ENCODE measurements at regions not wholly inside any gene's neighbourhood (a gene's known extent, or its start where the extent isn't known, plus 50 kb on each side); places are given as distances from the start of the nearest gene placed in this dataset.

DNA sequence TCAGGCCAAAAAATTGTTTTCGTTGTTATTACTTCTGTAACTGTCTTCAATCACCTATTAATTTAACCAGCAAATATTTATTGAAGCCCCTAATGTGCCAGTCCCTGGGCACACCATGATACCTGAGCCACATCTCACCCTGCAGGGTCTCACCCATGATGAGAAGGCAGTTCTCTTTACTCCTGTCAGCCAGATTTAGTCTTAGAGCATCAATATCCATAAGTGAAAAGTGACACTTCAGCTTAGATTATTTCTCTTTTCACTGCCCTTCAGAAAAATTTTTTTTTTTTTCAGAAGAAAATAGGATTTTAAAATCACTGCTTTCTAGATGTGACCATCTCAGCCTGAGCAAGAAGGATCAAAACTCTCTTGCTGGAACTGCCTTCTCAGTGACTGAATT is 258.6 kb upstream of the NFE2L3 start:
- Histone ChIP-seq H3K4me3 (ENCODE audit: low read depth in 1 of 2, low read length in 1 of 2) (peak overlapping the region in 1 of 2 experiments; percentile 32), H3K9me3 (no peaks in the 10 kb centered on the region), H3K4me1 (ENCODE audit: control insufficient read depth in 1 of 2, insufficient read depth in 1 of 2, low read depth in 1 of 2, low read length in 1 of 2) (peaks cover 15% of the 10 kb centered on the region in 2 experiments), H3K27me3 (peaks cover 83% of the 10 kb centered on the region), H3K27ac (no peak overlapping the region), H3K36me3 (no peaks in the 10 kb centered on the region)
- TF ChIP-seq, protein P1, sequence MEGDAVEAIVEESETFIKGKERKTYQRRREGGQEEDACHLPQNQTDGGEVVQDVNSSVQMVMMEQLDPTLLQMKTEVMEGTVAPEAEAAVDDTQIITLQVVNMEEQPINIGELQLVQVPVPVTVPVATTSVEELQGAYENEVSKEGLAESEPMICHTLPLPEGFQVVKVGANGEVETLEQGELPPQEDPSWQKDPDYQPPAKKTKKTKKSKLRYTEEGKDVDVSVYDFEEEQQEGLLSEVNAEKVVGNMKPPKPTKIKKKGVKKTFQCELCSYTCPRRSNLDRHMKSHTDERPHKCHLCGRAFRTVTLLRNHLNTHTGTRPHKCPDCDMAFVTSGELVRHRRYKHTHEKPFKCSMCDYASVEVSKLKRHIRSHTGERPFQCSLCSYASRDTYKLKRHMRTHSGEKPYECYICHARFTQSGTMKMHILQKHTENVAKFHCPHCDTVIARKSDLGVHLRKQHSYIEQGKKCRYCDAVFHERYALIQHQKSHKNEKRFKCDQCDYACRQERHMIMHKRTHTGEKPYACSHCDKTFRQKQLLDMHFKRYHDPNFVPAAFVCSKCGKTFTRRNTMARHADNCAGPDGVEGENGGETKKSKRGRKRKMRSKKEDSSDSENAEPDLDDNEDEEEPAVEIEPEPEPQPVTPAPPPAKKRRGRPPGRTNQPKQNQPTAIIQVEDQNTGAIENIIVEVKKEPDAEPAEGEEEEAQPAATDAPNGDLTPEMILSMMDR (IDR thresholded peaks at IDR 0.05) = no peak

DNA sequence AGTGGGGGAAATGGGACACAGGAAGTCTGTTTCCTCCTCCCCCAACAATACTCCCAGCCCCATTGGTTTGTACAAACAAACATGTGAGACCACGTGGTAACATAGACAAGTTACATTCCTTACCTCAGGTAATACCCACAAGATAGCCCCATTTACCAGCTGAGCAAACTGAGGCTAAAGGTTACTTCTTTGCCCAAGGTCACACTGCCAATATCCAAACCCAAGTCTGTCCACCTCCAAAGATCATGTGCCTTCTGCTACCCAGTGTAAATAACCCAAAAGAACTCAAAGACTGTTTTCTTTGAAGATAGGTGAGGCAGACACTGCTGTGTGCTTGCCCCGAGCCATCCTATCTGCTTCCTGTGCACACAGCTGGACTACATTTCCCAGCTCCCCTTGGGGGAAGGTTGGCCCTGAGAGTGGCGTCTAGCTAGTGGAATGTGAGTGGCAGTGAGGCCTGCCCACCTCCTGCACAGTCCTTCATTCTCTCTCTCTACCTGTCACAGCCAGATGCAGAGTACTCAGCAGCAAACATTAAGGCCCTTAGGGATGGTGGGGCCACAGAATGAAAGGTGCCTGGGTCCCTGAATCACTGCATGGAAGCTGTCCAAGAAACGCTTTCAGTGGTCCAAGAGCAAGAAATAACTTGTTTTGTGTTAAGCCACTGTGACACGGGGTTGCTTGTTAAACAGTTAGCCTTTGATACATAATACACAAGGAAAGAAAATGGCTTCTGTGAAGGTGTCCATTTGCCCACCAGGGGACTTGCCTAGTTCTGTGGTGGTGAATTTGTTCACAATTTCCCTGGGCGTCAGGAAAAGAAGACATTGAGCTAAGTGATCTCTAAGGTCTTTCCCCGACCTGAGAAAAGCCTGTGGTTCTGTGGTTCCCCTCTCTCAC is 257.7 kb upstream of the NFE2L3 start:
- H3K4me3 ChIP-seq (ENCODE audit: low read depth in 1 of 2, low read length in 1 of 2) = no peak overlapping the region
- no peaks in the 10 kb centered on the region for H3K9me3 ChIP-seq
- H3K4me1 ChIP-seq (ENCODE audit: control insufficient read depth in 1 of 2, insufficient read depth in 1 of 2, low read depth in 1 of 2, low read length in 1 of 2) = peaks cover 15% of the 10 kb centered on the region in 2 experiments
- H3K27me3 ChIP-seq = peaks cover 80% of the 10 kb centered on the region
- no peaks in the 10 kb centered on the region for H3K36me3 ChIP-seq
- TF ChIP-seq, protein P1 (IDR thresholded peaks at IDR 0.05) = no peak
- H3K27ac ChIP-seq = no peak overlapping the region

DNA sequence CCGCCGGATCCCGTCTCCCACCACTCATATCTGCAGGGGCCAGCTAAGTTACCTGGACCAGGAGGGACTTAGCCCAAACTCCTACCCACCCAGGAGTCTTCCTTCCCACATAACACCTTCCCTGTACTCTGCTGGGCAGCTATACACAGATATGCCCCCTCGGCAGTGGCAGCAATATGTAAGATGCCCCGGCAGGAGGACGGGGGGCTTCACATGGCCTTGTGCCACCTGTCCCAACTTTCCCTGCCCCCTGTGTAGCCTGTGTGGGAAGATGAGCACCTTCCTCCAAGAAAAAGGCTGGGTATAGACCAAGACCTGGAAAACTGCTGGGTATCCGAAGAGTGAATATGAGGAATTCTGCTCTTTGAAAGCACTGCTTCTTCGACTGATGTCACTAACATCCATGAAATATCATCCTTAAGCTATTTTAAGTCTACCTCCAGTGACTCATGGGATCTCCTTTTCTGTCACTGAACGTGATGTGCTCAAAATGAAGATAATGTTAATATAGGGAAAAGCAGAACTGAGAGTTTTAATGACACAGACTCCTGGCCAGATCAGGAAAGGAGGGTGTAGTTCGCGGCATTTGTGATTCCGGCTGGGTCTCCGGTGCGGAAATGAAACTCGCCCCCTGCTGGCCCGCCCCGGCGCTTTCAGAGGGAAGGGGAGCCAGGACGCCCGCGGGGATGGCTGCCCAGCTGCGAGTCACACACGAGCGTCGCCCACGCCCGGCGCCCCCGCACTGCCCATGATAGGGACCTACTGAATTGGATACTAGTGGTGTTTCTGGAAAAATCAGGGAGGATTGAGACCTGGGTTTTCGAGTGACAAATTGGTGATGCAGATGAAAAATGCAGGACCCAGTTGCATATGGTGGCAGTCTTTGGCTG is 256.9 kb upstream of the NFE2L3 start:
- TF ChIP-seq, protein P1 (IDR thresholded peaks at IDR 0.05) = no peak
- H3K27ac ChIP-seq = no peak overlapping the region
- no peaks in the 10 kb centered on the region for H3K36me3 ChIP-seq
- peaks cover 74% of the 10 kb centered on the region for H3K27me3 ChIP-seq
- H3K4me3 ChIP-seq (ENCODE audit: low read depth in 1 of 2, low read length in 1 of 2) = peak overlapping the region in 1 of 2 experiments; percentile 2
- peaks cover 15% of the 10 kb centered on the region in 2 experiments for H3K4me1 ChIP-seq (ENCODE audit: control insufficient read depth in 1 of 2, insufficient read depth in 1 of 2, low read depth in 1 of 2, low read length in 1 of 2)
- H3K9me3 ChIP-seq = no peaks in the 10 kb centered on the region

DNA sequence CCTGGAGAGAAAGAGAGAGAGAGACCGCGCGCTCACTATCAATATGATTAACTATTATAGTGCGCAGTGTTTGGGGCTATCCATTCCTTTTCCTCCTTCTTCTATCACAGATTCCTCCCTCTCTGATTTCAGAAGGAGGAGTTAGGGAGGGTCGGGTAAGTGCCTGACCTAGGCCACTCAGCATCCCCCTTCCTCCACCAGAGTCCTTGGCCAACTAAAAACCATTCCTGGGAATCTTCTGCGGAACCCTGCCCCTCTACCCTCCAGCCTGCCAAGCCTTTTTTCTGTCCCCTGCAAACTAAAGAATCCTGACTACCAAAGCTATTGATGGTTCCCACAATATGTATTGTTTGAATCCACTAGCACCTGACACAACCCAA is 256.2 kb upstream of the NFE2L3 start:
- Histone ChIP-seq H3K36me3 (no peaks in the 10 kb centered on the region), H3K27ac (no peak overlapping the region), H3K9me3 (no peaks in the 10 kb centered on the region), H3K4me3 (ENCODE audit: low read depth in 1 of 2, low read length in 1 of 2) (no peak overlapping the region), H3K27me3 (peaks cover 67% of the 10 kb centered on the region), H3K4me1 (ENCODE audit: control insufficient read depth in 1 of 2, insufficient read depth in 1 of 2, low read depth in 1 of 2, low read length in 1 of 2) (peaks cover 15% of the 10 kb centered on the region in 2 experiments)
- TF ChIP-seq, protein P1 (IDR thresholded peaks at IDR 0.05) = no peak

DNA sequence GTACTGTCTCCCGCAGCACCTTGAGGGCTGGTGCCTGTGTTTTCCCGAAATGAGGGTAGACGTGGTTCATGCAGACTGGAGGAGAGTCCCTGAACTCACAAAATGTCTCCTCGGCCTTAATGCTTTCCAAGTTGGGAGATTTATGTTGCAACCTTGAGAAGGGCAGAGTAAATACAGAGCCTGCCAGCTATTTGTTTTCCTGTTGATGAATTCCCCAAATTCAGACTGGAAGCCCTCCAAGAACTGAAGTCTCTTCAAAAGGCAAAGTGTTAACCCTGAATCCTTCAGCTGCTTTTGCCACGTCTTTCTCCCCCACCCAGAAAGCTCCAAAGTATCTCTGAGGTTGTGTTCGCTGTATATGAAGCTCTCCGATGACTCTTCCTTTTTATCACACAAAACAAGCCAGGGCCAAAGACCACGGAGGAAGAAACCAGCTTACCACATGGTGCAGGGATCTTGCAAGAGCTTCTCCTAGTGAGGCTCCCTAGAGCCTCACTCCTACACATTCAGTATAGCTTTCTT is 254.7 kb upstream of the NFE2L3 start:
- Histone ChIP-seq H3K27ac (no peak overlapping the region), H3K9me3 (no peaks in the 10 kb centered on the region), H3K36me3 (no peaks in the 10 kb centered on the region), H3K4me3 (ENCODE audit: low read depth in 1 of 2, low read length in 1 of 2) (no peak overlapping the region), H3K27me3 (peaks cover 57% of the 10 kb centered on the region), H3K4me1 (ENCODE audit: control insufficient read depth in 1 of 2, insufficient read depth in 1 of 2, low read depth in 1 of 2, low read length in 1 of 2) (peaks cover 15% of the 10 kb centered on the region in 2 experiments)
- TF ChIP-seq, protein P1 (IDR thresholded peaks at IDR 0.05) = no peak

Measured in neutrophil (primary cell).